ENCODE measurements at regions not wholly inside any gene's neighbourhood (a gene's known extent, or its start where the extent isn't known, plus 50 kb on each side); places are given as distances from the start of the nearest gene placed in this dataset.

DNA sequence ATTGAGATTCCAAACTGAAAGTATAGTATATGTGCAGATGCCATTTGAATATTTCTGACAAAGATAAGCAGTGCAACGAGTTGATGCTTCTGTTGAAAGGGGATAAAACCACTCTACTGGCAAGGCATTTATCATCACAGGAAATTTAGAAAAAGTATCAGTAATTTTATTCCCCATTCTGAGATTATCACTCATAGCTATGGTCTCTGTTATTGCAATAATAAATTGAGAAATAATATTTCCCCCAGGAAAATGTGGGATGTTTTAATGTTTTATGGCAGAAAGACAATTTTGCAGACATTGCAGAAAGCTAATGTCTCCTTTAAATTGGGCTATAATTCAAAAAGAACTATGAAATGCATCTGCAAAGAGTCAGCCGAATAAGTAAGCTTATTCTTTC, 1612.7 kb upstream of the ACO1 start:
- Histone ChIP-seq H4K20me1 (replicated peaks; ENCODE audit: control insufficient read depth, extremely low read depth, insufficient read depth, low read length) (no peaks in the 10 kb centered on the region), H3K9me3 (replicated peaks; ENCODE audit: control insufficient read depth, insufficient read depth, low read length) (peaks cover 4% of the 10 kb centered on the region), H3K4me2 (ENCODE audit: insufficient read depth, low read length) (no peak overlapping the region), H3K9me1 (replicated peaks; ENCODE audit: control insufficient read depth, extremely low read depth, insufficient read depth, low read length) (no peaks in the 10 kb centered on the region), H3K79me2 (ENCODE audit: control insufficient read depth, insufficient read depth, low read length) (no peaks in the 10 kb centered on the region), H2AFZ (ENCODE audit: low read depth, low read length) (no peak overlapping the region), H3K36me3 (ENCODE audit: control insufficient read depth in 2 of 2, extremely low read depth in 1 of 2, insufficient read depth in 2 of 2, low read length in 2 of 2) (no peaks in the 10 kb centered on the region), H3K4me3 (replicated peaks in 1 of 3; ENCODE audit: insufficient read depth in 1 of 3, low read depth in 1 of 3, low read length in 3 of 3) (no peak overlapping the region), H3K4me1 (ENCODE audit: control insufficient read depth, extremely low read depth, insufficient read depth, low read length) (no peaks in the 10 kb centered on the region), H3K9ac (replicated peaks; ENCODE audit: extremely low read depth, insufficient read depth, low read length) (no peak overlapping the region), H3K27me3 (ENCODE audit: control insufficient read depth in 2 of 2, insufficient read depth in 2 of 2, low read length in 2 of 2) (no peaks in the 10 kb centered on the region), H3K27ac (ENCODE audit: insufficient read depth, low read depth, low read length) (no peak overlapping the region)
- TF ChIP-seq POLR2AphosphoS5 (IDR thresholded peaks at IDR 0.05; ENCODE audit: insufficient read depth, low read depth, low read length) (no peak), POLR2A (IDR thresholded peaks at IDR 0.05; ENCODE audit: low read depth, low read length) (no peak), EZH2 (IDR thresholded peaks at IDR 0.05; ENCODE audit: borderline replicate concordance, low read depth, low read length, severe bottlenecking) (no peak), JUN (IDR thresholded peaks at IDR 0.05; ENCODE audit: borderline replicate concordance, insufficient read depth, insufficient read length, low read depth) (no peak)
- no TSS peak for BruUV-seq (replicated peaks)
- DNase-seq (ENCODE audit: low read depth, low spot score), result no peak
- no peak for FAIRE-seq
- dilution Hi-C loops (cut with MboI; ENCODE audit: extremely low pct_ligation_motif_present, low sequenced_read_pairs), result no loop called here
- CTCF ChIA-PET, result no interaction called here
- POLR2A ChIA-PET, result no interaction called here
- intact Hi-C loops (cut with micrococcal nuclease), result no loop called here

DNA sequence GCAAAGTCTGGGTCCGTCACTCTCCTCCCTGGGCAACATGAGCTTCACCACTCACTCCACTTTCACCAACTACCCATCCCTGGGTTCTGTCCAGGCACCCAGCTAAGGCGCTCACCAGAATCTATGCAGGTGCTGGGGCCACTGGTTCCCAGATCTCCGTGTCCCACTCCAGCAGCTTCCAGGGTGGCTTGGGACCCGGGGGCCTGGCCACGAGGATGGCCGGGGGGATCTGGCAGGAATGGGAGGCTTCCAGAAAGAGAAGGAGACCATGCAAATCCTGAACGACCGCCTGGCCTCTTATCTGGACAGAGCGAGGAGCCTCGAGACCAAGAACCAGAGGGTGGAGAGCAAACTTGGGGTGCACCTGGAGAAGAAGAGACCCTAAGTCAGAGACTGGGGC, 1611.0 kb upstream of the ACO1 start:
- Histone ChIP-seq H3K27me3 (ENCODE audit: control insufficient read depth in 2 of 2, insufficient read depth in 2 of 2, low read length in 2 of 2) (no peaks in the 10 kb centered on the region), H3K4me2 (ENCODE audit: insufficient read depth, low read length) (no peak overlapping the region), H3K9me3 (replicated peaks; ENCODE audit: control insufficient read depth, insufficient read depth, low read length) (peaks cover 2% of the 10 kb centered on the region), H2AFZ (ENCODE audit: low read depth, low read length) (no peak overlapping the region), H3K4me1 (ENCODE audit: control insufficient read depth, extremely low read depth, insufficient read depth, low read length) (no peaks in the 10 kb centered on the region), H3K9me1 (replicated peaks; ENCODE audit: control insufficient read depth, extremely low read depth, insufficient read depth, low read length) (no peaks in the 10 kb centered on the region), H3K79me2 (ENCODE audit: control insufficient read depth, insufficient read depth, low read length) (no peaks in the 10 kb centered on the region), H4K20me1 (replicated peaks; ENCODE audit: control insufficient read depth, extremely low read depth, insufficient read depth, low read length) (no peaks in the 10 kb centered on the region), H3K36me3 (ENCODE audit: control insufficient read depth in 2 of 2, extremely low read depth in 1 of 2, insufficient read depth in 2 of 2, low read length in 2 of 2) (no peaks in the 10 kb centered on the region), H3K27ac (ENCODE audit: insufficient read depth, low read depth, low read length) (no peak overlapping the region), H3K9ac (replicated peaks; ENCODE audit: extremely low read depth, insufficient read depth, low read length) (no peak overlapping the region), H3K4me3 (replicated peaks in 1 of 3; ENCODE audit: insufficient read depth in 1 of 3, low read depth in 1 of 3, low read length in 3 of 3) (no peak overlapping the region)
- DNase-seq (ENCODE audit: low read depth, low spot score) (no peak), FAIRE-seq (no peak)
- POLR2A ChIA-PET, result no interaction called here
- dilution Hi-C loops (cut with MboI; ENCODE audit: extremely low pct_ligation_motif_present, low sequenced_read_pairs), result no loop called here
- CTCF ChIA-PET, result no interaction called here
- intact Hi-C loops (cut with micrococcal nuclease), result no loop called here
- TF ChIP-seq, protein P1, sequence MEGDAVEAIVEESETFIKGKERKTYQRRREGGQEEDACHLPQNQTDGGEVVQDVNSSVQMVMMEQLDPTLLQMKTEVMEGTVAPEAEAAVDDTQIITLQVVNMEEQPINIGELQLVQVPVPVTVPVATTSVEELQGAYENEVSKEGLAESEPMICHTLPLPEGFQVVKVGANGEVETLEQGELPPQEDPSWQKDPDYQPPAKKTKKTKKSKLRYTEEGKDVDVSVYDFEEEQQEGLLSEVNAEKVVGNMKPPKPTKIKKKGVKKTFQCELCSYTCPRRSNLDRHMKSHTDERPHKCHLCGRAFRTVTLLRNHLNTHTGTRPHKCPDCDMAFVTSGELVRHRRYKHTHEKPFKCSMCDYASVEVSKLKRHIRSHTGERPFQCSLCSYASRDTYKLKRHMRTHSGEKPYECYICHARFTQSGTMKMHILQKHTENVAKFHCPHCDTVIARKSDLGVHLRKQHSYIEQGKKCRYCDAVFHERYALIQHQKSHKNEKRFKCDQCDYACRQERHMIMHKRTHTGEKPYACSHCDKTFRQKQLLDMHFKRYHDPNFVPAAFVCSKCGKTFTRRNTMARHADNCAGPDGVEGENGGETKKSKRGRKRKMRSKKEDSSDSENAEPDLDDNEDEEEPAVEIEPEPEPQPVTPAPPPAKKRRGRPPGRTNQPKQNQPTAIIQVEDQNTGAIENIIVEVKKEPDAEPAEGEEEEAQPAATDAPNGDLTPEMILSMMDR (IDR thresholded peaks at IDR 0.05; ENCODE audit: extremely low read depth in 1 of 2, insufficient read depth in 1 of 2, low read depth in 1 of 2, low read length in 2 of 2), result no peak
- TF ChIP-seq MYC (IDR thresholded peaks at IDR 0.05; ENCODE audit: low read depth, low read length), result no peak
- TF ChIP-seq POLR2A (IDR thresholded peaks at IDR 0.05; ENCODE audit: low read depth, low read length), result no peak
- TF ChIP-seq FOS (IDR thresholded peaks at IDR 0.05; ENCODE audit: borderline replicate concordance, insufficient read depth, low read length), result no peak
- no peak for TF ChIP-seq EZH2 (IDR thresholded peaks at IDR 0.05; ENCODE audit: borderline replicate concordance, low read depth, low read length, severe bottlenecking)
- TF ChIP-seq, protein P2, sequence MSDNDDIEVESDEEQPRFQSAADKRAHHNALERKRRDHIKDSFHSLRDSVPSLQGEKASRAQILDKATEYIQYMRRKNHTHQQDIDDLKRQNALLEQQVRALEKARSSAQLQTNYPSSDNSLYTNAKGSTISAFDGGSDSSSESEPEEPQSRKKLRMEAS (IDR thresholded peaks at IDR 0.05; ENCODE audit: insufficient read depth, insufficient read length), result no peak
- no peak for TF ChIP-seq JUN (IDR thresholded peaks at IDR 0.05; ENCODE audit: borderline replicate concordance, insufficient read depth, insufficient read length, low read depth)
- TF ChIP-seq GATA2 (IDR thresholded peaks at IDR 0.05; ENCODE audit: insufficient read depth, insufficient read length, low read depth, low read length), result no peak
- TF ChIP-seq POLR2AphosphoS5 (IDR thresholded peaks at IDR 0.05; ENCODE audit: insufficient read depth, low read depth, low read length), result no peak
- no TSS peak for BruUV-seq (replicated peaks)
